Progenitor cell of endocrine pancreas (in vitro differentiated cells): ENCODE measurements at regions not wholly inside any gene's neighbourhood (a gene's known extent, or its start where the extent isn't known, plus 50 kb on each side); places are given as distances from the start of the nearest gene placed in this dataset.

Source experiments
- DNase-seq: peaks from one replicate; pipeline ENCODE4 v3.0.0; 2021; ENCODE audit warnings: low spot score; ENCODE audit not compliant: unreplicated experiment
- H3K27ac Mint-ChIP-seq: 2 replicates; pipeline ENCODE4 v1.8.0; 2021; ENCODE audit warnings: mild to moderate bottlenecking, moderate library complexity, mixed read lengths
- H3K27me3 Mint-ChIP-seq: 2 replicates; pipeline ENCODE4 v1.8.0; 2021; ENCODE audit warnings: mixed read lengths
- H3K36me3 Mint-ChIP-seq: 2 replicates; pipeline ENCODE4 v1.8.0; 2022; ENCODE audit warnings: mixed read lengths; ENCODE audit not compliant: insufficient read depth
- H3K4me1 Mint-ChIP-seq: 2 replicates; pipeline ENCODE4 v1.8.0; 2021; ENCODE audit warnings: low read depth, mixed read lengths
- H3K4me3 Mint-ChIP-seq: 2 replicates; pipeline ENCODE4 v1.8.0; 2021; ENCODE audit warnings: low read depth, mild to moderate bottlenecking, moderate library complexity, mixed read lengths
- H3K9me3 Mint-ChIP-seq: 2 replicates; pipeline ENCODE4 v1.8.0; 2021; ENCODE audit warnings: low read depth, mixed read lengths
- TF ChIP-seq, protein P1 (sequence below): fragments of 200-600 bp; sonication (generic); IDR thresholded peaks from one replicate; pipeline ENCODE4 v1.5.0; 2021; ENCODE audit warnings: antibody characterized with exemption, mild to moderate bottlenecking; ENCODE audit not compliant: unreplicated experiment

GRCh38 chr9:120257483-120257882, 322.5 kb downstream of the CDK5RAP2 start:
- Mint-ChIP-seq H3K27ac (no peak overlapping the region), H3K36me3 (no peaks in the 10 kb centered on the region), H3K27me3 (peaks cover 23% of the 10 kb centered on the region), H3K4me1 (no peaks in the 10 kb centered on the region), H3K9me3 (no peaks in the 10 kb centered on the region), H3K4me3 (no peak overlapping the region)
- DNase-seq = no peak
- TF ChIP-seq, protein P1, sequence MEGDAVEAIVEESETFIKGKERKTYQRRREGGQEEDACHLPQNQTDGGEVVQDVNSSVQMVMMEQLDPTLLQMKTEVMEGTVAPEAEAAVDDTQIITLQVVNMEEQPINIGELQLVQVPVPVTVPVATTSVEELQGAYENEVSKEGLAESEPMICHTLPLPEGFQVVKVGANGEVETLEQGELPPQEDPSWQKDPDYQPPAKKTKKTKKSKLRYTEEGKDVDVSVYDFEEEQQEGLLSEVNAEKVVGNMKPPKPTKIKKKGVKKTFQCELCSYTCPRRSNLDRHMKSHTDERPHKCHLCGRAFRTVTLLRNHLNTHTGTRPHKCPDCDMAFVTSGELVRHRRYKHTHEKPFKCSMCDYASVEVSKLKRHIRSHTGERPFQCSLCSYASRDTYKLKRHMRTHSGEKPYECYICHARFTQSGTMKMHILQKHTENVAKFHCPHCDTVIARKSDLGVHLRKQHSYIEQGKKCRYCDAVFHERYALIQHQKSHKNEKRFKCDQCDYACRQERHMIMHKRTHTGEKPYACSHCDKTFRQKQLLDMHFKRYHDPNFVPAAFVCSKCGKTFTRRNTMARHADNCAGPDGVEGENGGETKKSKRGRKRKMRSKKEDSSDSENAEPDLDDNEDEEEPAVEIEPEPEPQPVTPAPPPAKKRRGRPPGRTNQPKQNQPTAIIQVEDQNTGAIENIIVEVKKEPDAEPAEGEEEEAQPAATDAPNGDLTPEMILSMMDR = no peak

DNA sequence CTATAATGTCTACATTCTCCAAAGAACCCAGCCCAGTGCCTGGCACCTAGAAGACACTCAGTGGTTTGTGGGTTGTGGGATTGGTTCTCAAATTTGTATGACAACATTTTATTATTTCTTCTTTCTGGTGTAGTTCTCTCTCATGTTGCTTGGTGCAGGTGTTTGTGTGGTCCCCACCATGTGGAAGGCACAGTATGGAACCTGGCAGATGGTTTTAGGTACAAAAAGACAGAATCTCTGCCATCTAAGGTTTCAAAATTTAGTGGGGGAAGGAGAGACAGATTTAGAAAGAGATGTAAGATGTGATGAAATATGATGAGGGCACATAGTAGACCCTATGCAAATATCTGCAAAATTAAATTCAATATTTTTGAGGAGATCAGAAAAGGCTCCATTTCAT, 323.8 kb downstream of the CDK5RAP2 start:
- TF ChIP-seq, protein P1 = no peak
- H3K36me3 Mint-ChIP-seq = no peaks in the 10 kb centered on the region
- DNase-seq = no peak
- no peak overlapping the region for H3K4me3 Mint-ChIP-seq
- H3K9me3 Mint-ChIP-seq = no peaks in the 10 kb centered on the region
- H3K27ac Mint-ChIP-seq = no peak overlapping the region
- H3K27me3 Mint-ChIP-seq = peaks cover 32% of the 10 kb centered on the region
- no peaks in the 10 kb centered on the region for H3K4me1 Mint-ChIP-seq

- TF ChIP-seq, protein P1 = no peak
- Mint-ChIP-seq H3K27ac (no peak overlapping the region), H3K36me3 (no peaks in the 10 kb centered on the region), H3K4me1 (no peaks in the 10 kb centered on the region), H3K4me3 (no peak overlapping the region), H3K27me3 (peaks cover 49% of the 10 kb centered on the region), H3K9me3 (no peaks in the 10 kb centered on the region)
- no peak for DNase-seq
Observed at GRCh38 chr9:120252248-120252647, 327.7 kb downstream of the CDK5RAP2 start.

DNA sequence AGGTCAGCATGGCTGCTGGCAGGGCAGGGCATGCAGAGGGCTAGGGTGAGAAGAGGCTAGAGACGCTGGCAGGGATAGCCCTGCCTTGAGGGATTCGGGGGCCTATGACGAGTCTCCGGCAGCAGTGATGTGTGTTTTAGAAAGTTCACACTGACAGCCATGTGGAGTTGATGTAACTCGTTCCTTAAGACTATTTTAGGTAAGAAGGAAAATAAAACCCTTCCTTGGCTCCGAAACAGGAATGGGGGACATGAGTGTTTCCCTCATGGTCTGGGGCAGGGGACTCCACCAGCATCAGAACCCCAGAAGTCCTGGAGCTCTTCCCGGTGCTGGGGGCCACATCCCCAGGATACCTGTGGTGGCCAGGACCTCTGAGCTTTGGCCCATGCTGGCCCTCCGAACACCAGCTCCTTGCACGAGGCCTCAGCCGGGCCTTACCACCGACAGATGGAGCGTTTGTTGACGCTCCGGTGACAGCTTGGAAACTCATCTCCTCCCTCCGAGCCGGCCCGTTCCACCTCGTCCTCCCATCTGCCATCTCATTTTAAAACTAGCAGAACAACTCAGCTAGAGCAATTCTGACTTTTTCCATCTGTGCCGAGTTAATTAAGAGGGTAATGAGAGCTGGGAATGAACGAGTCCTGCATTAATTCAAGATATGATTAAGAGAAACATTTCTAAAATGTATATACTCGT, 337.7 kb downstream of the CDK5RAP2 start:
- H3K9me3 Mint-ChIP-seq = no peaks in the 10 kb centered on the region
- DNase-seq = no peak
- no peak overlapping the region for H3K4me3 Mint-ChIP-seq
- H3K27me3 Mint-ChIP-seq = no peaks in the 10 kb centered on the region
- TF ChIP-seq, protein P1 = no peak
- H3K4me1 Mint-ChIP-seq = no peaks in the 10 kb centered on the region
- no peak overlapping the region for H3K27ac Mint-ChIP-seq
- H3K36me3 Mint-ChIP-seq = no peaks in the 10 kb centered on the region

- TF ChIP-seq, protein P1 = no peak
- Mint-ChIP-seq H3K27ac (no peak overlapping the region), H3K4me3 (no peak overlapping the region), H3K4me1 (no peaks in the 10 kb centered on the region), H3K36me3 (no peaks in the 10 kb centered on the region), H3K9me3 (no peaks in the 10 kb centered on the region), H3K27me3 (peaks cover 17% of the 10 kb centered on the region)
- no peak for DNase-seq
Observed at GRCh38 chr9:120236596-120236995, 343.4 kb downstream of the CDK5RAP2 start.
